Adipocyte (in vitro differentiated cells): ENCODE measurements at regions not wholly inside any gene's neighbourhood (a gene's known extent, or its start where the extent isn't known, plus 50 kb on each side); places are given as distances from the start of the nearest gene placed in this dataset.
"Not testable (repeated sequence)": the region's sequence is repeated elsewhere in the genome, so short reads cannot be mapped to it uniquely, and the experiment has no call there.

Experiments
- DNase-seq: peaks from one replicate; pipeline ENCODE4 v3.0.0-alpha.2; 2015; ENCODE audit warnings: low read depth
- H3K27me3 ChIP-seq: replicated peaks from 2 replicates; pipeline ENCODE4 v1.7.0; 2013; ENCODE audit warnings: mild to moderate bottlenecking, low read length, moderate library complexity; ENCODE audit not compliant: control insufficient read depth, insufficient read depth
- H3K36me3 ChIP-seq: 2 replicates; pipeline ENCODE4 v1.7.0; 2013; ENCODE audit warnings: low read length, mild to moderate bottlenecking, moderate library complexity; ENCODE audit not compliant: control insufficient read depth, insufficient read depth, severe bottlenecking
- H3K4me1 ChIP-seq: 2 replicates; pipeline ENCODE4 v1.7.0; 2013; ENCODE audit warnings: mild to moderate bottlenecking, low read length, moderate library complexity; ENCODE audit not compliant: control insufficient read depth, insufficient read depth
- H3K4me3 ChIP-seq: 2 replicates; pipeline ENCODE4 v1.7.0; 2013; ENCODE audit warnings: mild to moderate bottlenecking, low read length, moderate library complexity
- H3K9ac ChIP-seq: 2 replicates; pipeline ENCODE4 v1.7.0; 2013; ENCODE audit warnings: mild to moderate bottlenecking, low read length, moderate library complexity
- H3K9me3 ChIP-seq: 2 replicates; pipeline ENCODE4 v1.7.0; 2013; ENCODE audit warnings: mild to moderate bottlenecking, low read length, moderate library complexity; ENCODE audit not compliant: control insufficient read depth

DNA sequence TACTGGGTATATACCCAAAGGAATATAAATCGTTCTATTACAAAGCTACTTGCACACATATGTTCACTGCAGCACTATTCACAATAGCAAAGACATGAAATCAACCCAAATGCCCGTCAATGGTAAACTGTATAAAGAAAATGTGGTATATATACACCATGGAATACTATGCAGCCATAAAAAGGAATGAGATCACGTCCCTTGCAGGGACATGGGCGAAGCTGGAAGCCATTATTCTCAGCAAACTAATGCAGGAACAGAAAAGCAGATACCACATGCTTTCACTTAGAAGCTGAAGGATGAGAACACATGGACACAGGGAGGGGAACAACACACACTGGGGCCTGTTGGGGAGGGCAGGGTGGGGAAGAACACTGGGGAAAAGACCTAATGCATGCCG lies 1740.0 kb upstream of the RAG2 start:
- not testable (repeated sequence) for H3K36me3 ChIP-seq, H3K9me3 ChIP-seq, H3K4me3 ChIP-seq, H3K9ac ChIP-seq, DNase-seq, H3K4me1 ChIP-seq, H3K27me3 ChIP-seq

DNA sequence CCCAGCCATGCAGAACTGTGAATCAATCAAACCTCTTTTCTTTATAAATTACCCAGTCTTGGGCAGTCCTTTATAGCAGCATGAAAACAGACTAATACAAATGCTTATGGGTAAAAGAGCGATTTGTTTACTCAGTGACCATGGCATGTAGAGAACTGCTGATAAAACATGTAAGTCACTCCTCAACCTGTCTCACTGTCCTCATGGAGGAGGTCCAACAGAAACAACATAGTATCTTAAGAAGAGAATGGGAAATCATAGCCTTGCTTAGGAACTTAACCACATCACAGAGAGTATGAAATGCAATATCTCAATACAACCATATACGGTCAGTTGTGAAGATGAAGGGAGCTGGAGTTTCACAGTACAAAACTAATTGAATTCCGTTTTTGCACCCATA lies 1734.0 kb upstream of the RAG2 start:
- DNase-seq, result no peak
- Histone ChIP-seq H3K4me3 (no peak overlapping the region), H3K9me3 (no peaks in the 10 kb centered on the region), H3K27me3 (no peaks in the 10 kb centered on the region), H3K9ac (no peak overlapping the region), H3K36me3 (no peaks in the 10 kb centered on the region), H3K4me1 (no peaks in the 10 kb centered on the region)

DNA sequence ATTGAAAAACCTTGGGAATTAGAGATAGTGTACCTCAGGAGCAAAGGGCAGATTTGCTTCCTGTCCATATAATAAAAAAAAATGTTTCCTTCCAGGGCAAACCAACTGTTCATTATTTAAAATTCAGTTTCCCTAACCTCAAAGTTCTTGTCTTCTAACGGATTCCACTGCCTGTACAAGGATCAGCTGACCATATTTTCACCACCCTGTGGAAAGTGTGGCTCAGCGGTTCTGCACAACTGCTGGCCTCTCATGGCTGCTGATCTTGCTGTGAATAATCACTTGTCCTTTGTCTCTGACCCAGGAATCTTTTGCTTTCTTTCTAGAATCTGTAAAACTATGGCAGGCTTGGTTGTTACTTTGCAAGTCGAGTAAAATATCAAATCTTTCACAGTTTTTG lies 1732.5 kb upstream of the RAG2 start:
- H3K9me3 ChIP-seq, result no peaks in the 10 kb centered on the region
- no peak for DNase-seq
- H3K27me3 ChIP-seq, result no peaks in the 10 kb centered on the region
- no peak overlapping the region for H3K9ac ChIP-seq
- no peak overlapping the region for H3K4me3 ChIP-seq
- no peaks in the 10 kb centered on the region for H3K4me1 ChIP-seq
- no peaks in the 10 kb centered on the region for H3K36me3 ChIP-seq

DNA sequence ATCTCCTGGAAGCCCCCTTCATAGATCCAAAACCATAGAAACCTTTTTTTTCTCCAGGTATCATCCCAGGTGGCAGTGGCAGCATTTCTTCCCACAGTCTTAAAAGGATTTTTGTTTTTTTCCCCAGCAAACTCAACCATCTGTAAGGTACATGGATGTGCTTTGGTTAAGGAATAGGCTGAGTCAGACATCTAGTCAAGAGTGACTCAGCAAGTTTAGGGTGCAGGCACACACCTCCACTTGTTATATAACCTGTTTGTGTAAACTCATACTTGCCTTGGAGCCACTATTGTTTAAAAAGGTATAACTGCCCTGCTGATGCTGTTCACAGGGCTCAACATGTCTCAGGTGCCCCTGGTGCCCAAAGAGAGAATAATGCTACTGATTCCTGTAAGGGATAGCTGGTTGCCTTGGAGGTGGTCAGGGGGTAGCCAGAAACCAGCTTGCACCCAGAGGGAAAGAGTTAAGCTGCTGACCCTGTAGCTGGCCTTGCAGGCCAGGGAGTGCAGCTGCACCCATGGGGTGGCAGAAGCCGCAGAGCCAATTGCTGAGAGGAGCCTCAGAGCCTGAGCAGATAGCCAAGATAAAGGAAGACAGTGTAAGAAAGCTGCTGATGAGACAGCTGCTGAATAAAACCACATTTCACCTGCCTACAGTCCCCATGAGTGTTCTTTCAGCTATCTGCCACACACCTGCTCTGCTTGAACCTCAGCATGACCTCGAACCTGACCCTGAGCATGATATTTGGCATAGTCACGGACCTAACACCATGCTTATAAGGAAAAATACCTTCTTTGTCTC lies 1726.1 kb upstream of the RAG2 start:
- Histone ChIP-seq H3K4me1 (no peaks in the 10 kb centered on the region), H3K27me3 (no peaks in the 10 kb centered on the region), H3K9me3 (no peaks in the 10 kb centered on the region), H3K9ac (no peak overlapping the region), H3K4me3 (no peak overlapping the region), H3K36me3 (no peaks in the 10 kb centered on the region)
- no peak for DNase-seq

DNA sequence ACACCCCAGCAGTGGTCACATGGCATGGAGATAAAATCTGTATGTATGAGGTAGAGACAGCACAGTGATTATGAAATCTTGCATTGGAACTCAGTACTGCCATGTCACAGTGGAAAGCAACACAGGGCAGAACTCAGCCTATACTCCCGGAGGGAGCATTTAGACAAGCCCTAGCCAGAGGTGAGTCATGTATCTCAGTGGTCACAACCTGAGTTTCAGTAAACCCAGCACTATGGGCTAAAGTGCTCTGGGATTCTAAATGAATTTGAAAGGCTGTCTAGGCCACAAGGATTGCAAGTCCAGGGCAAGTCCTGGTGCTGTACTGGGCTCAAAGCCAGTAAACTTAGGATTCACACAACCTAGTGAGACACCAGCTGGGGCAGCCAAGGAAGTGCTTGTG lies 1717.1 kb upstream of the RAG2 start:
- Histone ChIP-seq H3K9me3 (peaks cover 19% of the 10 kb centered on the region), H3K4me1 (no peaks in the 10 kb centered on the region), H3K9ac (no peak overlapping the region), H3K4me3 (no peak overlapping the region), H3K36me3 (no peaks in the 10 kb centered on the region), H3K27me3 (no peaks in the 10 kb centered on the region)
- DNase-seq, result no peak

DNA sequence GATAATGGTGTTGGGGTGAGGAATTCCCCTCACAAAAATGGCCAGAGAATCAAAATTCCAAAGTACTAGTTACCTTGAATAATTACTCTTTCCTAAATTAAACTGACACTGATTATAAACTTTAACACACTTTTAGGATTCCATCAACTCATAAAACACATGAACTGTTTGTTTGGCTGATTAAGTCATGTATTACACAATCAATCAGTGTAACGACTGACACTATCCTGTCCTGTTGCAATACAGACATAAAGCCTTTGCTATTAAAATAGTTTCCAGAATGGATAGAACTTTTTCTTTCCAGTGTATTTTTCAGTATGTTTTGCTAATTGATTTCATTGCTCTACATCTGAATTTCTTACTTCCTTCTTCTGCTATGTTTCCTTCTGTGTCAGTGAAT lies 1709.4 kb upstream of the RAG2 start:
- Histone ChIP-seq H3K36me3 (no peaks in the 10 kb centered on the region), H3K9me3 (no peaks in the 10 kb centered on the region), H3K4me3 (no peak overlapping the region), H3K9ac (no peak overlapping the region), H3K4me1 (no peaks in the 10 kb centered on the region), H3K27me3 (no peaks in the 10 kb centered on the region)
- DNase-seq, result no peak

DNA sequence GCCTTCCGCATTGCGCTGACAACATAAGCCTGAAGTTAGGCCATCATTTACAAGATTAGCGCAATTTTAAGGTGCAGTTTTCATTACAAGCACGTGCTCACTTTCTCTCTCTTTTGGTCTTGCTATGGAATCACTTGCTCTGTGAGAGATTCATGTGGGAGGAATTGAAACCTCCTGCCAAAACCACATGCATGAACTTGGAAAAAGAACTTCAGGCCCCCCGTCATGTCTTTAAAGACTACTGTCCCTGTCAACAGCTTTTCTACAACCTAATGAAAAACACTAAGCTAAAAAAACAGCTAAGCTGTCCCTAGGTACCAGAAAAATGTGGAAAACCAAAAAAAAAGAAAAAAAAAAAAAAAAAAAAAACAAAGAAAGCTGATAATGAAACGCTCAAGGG lies 1707.6 kb upstream of the RAG2 start:
- no peak for DNase-seq
- Histone ChIP-seq H3K36me3 (no peaks in the 10 kb centered on the region), H3K27me3 (no peaks in the 10 kb centered on the region), H3K9me3 (no peaks in the 10 kb centered on the region), H3K4me3 (no peak overlapping the region), H3K4me1 (no peaks in the 10 kb centered on the region), H3K9ac (no peak overlapping the region)

DNA sequence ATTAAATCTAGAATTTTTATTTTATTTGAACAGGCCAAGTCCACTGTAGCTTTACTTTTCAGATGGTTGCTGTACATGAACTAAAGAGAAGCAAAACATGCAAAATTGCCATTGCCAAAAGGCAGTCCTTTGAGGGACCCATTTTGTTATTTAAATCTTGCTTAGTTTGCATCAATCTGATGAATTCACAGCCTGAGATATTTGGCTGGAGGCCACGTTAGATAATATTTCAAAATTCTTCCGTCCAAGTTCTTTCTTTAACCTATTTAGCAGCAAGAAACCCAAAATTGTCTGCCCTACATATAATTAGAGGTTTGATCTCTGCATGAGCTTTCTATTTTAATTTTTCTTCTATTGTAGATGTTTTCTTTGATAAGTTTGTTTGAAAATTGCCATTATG lies 1706.9 kb upstream of the RAG2 start:
- Histone ChIP-seq H3K4me3 (no peak overlapping the region), H3K36me3 (no peaks in the 10 kb centered on the region), H3K27me3 (no peaks in the 10 kb centered on the region), H3K9ac (no peak overlapping the region), H3K9me3 (no peaks in the 10 kb centered on the region), H3K4me1 (no peaks in the 10 kb centered on the region)
- no peak for DNase-seq

DNA sequence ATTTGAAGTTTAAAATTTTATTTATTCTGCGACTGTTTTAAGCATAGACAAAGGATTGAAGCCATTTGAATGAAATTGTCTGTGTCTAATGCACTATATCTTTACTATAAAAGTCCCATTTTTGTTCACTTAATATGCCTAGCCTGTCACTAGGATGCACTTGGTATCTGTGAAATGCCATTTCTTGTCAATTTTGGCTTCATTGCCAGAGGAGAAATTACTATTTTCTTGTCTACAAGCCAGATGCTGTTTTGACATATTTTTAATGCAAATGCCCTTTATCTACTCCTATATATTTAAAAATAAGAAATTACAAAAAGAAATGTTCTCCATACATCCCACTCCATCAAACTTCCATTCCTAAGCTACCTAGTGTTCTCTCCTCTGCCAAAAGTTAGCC lies 1704.5 kb upstream of the RAG2 start:
- Histone ChIP-seq H3K36me3 (no peaks in the 10 kb centered on the region), H3K9ac (no peak overlapping the region), H3K4me1 (no peaks in the 10 kb centered on the region), H3K4me3 (no peak overlapping the region), H3K27me3 (no peaks in the 10 kb centered on the region), H3K9me3 (no peaks in the 10 kb centered on the region)
- DNase-seq, result no peak

DNA sequence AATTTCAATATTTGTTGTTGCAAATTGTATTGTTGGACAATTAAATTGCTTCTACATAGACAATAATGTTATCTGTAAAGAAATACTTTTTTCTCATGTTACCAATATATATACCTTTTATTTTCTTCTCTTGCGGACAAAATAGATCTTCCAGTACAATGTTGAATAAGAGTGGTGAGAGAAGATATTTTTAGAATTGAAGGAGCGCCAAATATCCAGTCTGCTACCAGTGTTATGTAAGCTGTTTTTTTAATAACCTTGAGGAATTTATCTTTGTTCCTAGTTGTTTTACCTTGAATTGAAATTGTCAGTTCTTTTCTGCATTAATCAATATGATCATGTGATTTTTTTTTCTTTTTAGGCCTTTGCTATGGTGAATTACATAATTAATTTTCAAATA lies 1702.5 kb upstream of the RAG2 start:
- DNase-seq, result no peak
- Histone ChIP-seq H3K27me3 (no peaks in the 10 kb centered on the region), H3K9me3 (no peaks in the 10 kb centered on the region), H3K4me1 (no peaks in the 10 kb centered on the region), H3K4me3 (no peak overlapping the region), H3K36me3 (no peaks in the 10 kb centered on the region), H3K9ac (no peak overlapping the region)

DNA sequence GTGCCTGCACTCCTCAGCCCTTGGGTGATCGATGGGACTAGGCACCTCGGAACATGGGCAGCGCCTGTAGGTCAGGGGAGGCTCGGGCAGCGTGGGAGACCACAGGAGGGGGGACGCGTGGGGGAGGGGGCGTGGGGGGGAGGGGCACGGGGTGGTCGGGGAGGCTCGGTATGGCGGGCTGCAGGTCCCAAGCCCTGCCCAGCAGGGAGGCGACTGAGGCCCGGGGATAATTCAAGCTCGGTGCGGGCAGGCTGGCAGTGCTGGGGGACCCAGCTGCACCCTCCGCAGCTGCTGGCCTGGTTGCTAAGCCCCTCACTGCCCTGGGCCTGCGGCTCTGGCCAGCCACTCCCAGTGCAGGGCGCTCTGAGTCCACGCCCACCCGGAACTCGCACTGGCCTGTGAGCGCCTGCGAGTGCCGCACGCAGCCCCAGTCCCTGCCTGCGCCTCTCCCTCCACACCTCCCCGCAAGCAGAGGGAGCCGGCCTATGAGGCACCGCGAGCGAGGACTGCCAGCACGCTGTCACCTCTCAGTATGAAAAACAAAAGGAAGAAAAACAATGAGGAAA lies 1698.3 kb upstream of the RAG2 start:
- Histone ChIP-seq H3K27me3 (no peaks in the 10 kb centered on the region), H3K4me1 (no peaks in the 10 kb centered on the region), H3K9ac (no peak overlapping the region), H3K4me3 (no peak overlapping the region), H3K36me3 (no peaks in the 10 kb centered on the region), H3K9me3 (no peaks in the 10 kb centered on the region)
- no peak for DNase-seq

DNA sequence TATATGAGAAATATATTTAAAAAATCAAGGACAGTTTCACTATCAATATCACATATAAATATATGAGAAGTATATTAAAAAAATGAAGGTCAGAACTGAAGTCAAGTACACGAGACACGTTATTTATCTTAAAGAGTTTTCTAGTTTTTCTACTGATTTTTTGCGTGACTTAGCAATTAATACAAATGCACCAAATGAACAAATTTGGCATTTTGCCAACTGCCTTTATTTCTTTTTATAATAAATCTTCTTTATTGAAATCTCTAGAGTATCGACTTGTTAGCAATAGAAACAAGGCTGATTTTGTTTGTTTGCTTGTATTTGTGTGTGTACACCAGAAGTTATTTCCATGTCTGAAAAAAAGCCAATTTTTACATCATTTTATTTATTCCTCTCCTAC lies 1684.7 kb upstream of the RAG2 start:
- H3K4me3 ChIP-seq, result no peak overlapping the region
- H3K9me3 ChIP-seq, result no peaks in the 10 kb centered on the region
- DNase-seq, result peak; percentile 1
- H3K4me1 ChIP-seq, result no peaks in the 10 kb centered on the region
- H3K36me3 ChIP-seq, result no peaks in the 10 kb centered on the region
- H3K27me3 ChIP-seq, result no peaks in the 10 kb centered on the region
- no peak overlapping the region for H3K9ac ChIP-seq
